Mammary epithelial cell (primary cell): ENCODE measurements at regions not wholly inside any gene's neighbourhood (a gene's known extent, or its start where the extent isn't known, plus 50 kb on each side); places are given as distances from the start of the nearest gene placed in this dataset.

Source experiments
- EZH2 ChIP-seq: IDR thresholded peaks from 2 replicates; pipeline ENCODE4 v1.6.1; 2012; ENCODE audit warnings: low read length, inconsistent platforms, borderline replicate concordance
- TF ChIP-seq, protein P1 (sequence below), 2 donors: IDR thresholded peaks in 1 of 2; conservative IDR thresholded peaks in 1 of 2; 2 replicates each; pipeline ENCODE4 v1.5.1; 2011 to 2012; ENCODE audit warnings: inconsistent platforms in 2 of 2, low read length in 2 of 2, mild to moderate bottlenecking in 2 of 2, control low read depth in 1 of 2, low read depth in 1 of 2; ENCODE audit not compliant: insufficient read depth in 1 of 2; ENCODE audit errors: extremely low read depth in 1 of 2

DNA sequence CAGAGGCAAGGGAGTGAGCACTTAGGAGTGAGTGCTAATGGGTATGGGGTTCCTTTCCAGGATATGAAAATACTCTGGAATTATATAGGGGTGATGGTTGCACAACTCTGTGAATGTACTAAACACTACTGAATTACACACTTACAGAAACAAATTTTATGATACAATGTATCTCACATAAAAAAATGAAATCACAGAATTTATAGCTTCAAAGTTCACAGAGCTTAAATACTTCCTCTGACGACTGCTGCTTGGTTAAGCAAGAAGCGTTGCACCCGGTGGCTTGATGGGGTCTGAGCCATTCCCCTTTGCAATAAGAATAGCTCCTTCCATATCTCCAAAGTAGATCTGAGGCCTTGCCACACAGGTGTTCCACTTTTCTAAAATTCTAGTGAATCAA, 835.1 kb downstream of the TSN start:
- TF ChIP-seq, protein P1, sequence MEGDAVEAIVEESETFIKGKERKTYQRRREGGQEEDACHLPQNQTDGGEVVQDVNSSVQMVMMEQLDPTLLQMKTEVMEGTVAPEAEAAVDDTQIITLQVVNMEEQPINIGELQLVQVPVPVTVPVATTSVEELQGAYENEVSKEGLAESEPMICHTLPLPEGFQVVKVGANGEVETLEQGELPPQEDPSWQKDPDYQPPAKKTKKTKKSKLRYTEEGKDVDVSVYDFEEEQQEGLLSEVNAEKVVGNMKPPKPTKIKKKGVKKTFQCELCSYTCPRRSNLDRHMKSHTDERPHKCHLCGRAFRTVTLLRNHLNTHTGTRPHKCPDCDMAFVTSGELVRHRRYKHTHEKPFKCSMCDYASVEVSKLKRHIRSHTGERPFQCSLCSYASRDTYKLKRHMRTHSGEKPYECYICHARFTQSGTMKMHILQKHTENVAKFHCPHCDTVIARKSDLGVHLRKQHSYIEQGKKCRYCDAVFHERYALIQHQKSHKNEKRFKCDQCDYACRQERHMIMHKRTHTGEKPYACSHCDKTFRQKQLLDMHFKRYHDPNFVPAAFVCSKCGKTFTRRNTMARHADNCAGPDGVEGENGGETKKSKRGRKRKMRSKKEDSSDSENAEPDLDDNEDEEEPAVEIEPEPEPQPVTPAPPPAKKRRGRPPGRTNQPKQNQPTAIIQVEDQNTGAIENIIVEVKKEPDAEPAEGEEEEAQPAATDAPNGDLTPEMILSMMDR (conservative IDR thresholded peaks at IDR 0.05 in 1 of 2, IDR thresholded peaks at IDR 0.05 in 1 of 2; ENCODE audit: extremely low read depth in 1 of 2, insufficient read depth in 1 of 2, low read depth in 1 of 2, low read length in 2 of 2) = no peak
- no peak for TF ChIP-seq EZH2
